ENCODE measurements at regions not wholly inside any gene's neighbourhood (a gene's known extent, or its start where the extent isn't known, plus 50 kb on each side); places are given as distances from the start of the nearest gene placed in this dataset.

GRCh38 chr3:158920371-158920770 is 118.5 kb downstream of the MFSD1 start:
- TF ChIP-seq CTCF (conservative IDR thresholded peaks at IDR 0.05; ENCODE audit: low read length) (no peak), EZH2phosphoT487 (IDR thresholded peaks at IDR 0.05; ENCODE audit: borderline replicate concordance, low read depth, low read length) (no peak)

Data from OCI-LY7 (cell line).